ENCODE measurements at regions not wholly inside any gene's neighbourhood (a gene's known extent, or its start where the extent isn't known, plus 50 kb on each side); places are given as distances from the start of the nearest gene placed in this dataset.
A peak's percentile ranks its signal among the peaks of the same experiment; 100 is the strongest.

DNA sequence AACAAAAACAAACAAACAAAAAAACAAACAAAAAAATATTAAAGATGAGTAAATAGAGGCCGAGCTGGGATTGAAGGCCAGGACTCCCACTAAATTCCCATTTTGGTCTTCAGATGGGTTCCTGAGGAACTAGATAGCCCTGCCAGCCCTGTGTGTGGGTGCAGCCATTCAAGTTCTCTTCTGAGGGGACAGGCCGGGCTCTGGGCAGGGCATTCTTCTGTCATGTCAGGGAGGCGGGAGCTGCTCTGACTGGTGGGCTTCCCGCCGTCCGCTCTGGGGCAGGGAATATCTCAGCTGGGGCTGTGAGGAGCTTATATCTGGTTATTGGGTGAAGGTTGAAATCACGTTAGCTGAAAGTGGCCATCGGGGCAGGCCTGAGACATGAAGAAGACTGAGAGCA is 127.3 kb upstream of the CXCR4 start:
- no peak for DNase-seq (ENCODE audit: low spot score)

DNA sequence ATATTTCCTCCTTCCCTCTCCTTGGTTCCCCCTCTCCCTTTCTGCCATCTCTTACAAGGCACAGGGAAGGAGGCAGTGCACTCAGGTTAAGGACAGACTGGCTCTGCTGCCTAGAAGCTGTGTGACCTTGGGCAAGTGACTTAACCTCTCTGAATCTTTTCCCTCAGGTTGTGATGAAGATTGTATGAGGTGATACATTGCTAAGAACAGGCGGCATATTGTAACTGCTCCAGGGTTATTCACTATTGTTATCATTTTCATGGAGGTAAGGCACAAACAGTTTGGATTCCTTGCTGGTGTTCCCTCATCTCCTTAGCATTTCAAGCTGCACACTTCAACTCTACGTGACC is 126.6 kb upstream of the CXCR4 start:
- no peak for DNase-seq (ENCODE audit: low spot score)

DNA sequence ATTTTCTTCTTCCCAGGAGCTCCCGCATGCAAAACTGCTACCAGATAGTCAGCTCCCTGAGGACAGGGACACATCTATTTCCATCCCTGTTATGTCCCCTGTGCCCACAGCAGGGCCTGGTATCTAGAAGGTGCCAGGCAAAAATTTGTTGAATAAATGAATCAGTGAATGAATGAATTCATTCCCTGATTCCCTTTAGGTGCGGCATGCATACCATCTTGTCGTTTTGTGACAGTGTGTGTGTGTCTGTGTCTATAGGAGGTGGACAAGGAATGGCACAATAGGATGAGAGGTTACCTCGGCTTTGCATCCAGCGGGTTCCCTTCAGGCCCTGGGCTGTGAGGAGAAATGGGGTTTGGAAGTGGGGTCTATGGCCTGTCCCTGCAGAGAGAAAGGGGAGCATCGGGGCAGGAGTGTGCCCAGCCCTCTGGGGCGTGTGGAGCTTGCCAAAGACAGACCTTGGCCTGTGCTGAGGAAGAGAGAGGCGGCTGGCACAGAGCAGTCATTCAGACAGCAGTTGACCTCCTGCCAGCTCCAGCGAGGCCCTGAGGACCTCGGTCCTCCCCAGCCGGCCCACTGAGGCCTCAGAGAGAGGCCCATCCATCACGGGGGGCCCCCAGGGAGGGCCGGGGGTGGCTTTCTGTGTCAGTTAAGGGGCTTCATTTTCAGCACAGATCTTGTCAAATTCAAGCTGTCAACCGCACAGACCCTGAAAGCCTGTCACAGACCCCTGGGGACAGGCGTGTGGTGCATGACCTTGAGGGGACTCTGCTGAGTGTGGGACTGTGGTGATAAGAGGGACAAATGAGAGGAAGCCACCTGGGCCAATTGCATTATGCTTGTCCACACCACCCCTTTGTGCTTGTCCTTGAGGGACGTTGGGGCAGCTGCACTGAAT is 125.9 kb upstream of the CXCR4 start:
- DNase-seq (ENCODE audit: low spot score): peak; percentile 70

DNA sequence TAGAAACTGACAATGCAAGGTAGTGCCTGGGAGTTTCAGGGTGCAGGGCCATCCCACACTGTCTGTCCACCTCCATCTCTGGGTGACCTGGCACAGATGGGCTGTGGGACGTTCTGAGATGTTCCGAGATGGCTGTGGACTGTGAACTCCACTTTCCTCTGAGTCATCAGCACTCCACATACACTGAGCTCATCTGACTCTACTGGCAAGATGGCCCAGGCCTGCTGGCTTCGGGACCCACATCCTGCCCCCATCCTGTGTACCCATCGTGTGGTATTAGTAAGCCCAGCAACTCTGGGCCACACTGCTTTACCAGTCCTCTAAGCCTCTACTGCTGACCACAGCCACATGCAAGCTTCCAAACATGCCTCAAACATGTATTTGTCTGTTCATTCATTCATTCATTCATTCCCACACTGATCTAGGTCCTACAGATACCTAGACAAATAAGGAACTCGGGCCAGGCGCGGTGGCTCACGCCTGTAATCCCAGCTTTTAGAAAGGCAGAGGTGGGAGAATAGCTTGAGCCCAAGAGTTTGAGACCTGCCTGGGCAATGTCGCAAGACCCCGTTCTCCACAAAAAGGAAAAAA is 124.8 kb upstream of the CXCR4 start:
- no peak for DNase-seq (ENCODE audit: low spot score)

DNA sequence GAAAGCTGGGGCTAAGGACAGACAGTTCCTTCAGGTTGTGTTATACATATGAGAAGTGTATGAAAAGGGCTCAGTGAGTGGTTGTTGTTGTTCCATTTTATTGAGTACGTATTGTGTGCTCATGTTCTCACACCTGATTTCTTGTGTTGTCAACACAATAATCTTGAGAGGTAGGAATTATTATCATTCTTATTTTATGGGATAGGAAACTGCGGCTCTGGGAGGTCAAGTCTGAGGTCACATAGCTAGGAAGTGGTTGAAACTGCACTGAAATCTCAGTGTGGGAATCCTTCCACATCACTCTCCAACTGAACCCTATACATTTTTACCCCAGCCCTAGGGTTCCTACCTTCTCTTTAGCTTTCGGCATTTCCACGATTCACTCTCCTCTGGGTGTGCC is 124.2 kb upstream of the CXCR4 start:
- no peak for DNase-seq (ENCODE audit: low spot score)

DNA sequence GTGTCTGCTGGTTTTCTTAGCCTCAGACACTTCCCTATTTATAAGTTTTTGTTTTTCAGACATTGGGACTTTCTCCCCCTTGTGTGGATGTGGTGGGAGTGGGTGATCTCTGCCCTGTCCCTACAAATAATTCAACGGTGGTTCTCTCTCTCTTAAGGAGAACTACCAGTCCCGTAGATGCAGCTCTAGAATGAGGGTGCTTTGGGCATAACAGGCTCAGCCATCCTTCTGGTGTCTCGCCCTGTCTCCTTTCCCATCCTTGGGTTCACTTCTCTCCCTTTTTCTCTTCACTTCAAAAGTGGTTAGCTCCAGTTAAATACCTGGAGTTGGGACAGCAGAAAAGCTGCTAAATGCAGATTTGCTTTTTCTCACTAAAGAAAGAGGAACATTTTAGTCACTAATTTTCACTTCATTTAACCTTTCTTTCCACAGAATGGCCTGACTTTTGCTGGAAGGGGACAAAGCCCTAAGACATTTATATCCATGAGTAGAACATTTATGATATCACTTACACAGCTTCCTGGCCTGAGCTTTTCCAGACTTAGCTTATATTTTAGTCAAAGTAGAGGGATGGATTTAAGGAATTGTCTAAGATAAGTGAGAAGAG is 121.2 kb upstream of the CXCR4 start:
- no peak for DNase-seq (ENCODE audit: low spot score)

DNA sequence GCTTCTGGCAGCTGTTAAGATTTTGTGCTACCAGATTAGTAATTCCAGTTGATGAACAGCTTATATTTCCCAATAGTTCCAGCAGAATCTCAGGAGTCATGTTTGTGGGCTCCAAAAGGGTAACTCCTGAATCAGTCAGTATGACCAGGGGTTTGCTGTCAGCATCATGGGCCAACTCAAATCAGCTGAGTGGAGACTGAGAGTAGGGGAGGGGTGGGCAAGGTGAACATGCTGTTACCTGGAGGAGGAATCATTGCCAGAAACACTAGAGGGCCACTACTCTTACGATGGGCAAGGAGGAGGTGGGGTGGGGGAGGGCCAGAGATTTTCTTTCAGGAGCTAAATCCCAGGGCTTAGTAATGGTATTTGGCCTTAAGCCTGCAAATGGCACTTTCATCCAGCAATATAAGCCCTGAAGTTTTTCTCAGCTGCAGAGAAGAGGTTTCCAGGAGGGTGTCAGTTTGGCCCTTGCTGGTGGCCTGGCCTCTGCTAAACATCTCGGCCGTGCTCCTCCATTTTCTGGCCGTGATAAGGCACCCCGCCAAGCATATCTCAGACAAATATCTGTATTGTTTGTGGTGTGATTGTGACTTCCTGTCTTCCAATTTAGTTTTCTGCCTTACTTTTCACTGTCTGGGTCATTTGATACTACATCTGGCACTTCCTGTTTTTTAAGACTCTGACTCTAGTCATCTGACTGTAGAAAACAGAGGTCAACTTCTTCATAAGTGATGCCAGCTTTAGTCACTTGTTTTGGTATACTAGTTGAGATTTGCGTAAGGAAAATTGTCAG is 120.5 kb upstream of the CXCR4 start:
- DNase-seq (ENCODE audit: low spot score): no peak

DNA sequence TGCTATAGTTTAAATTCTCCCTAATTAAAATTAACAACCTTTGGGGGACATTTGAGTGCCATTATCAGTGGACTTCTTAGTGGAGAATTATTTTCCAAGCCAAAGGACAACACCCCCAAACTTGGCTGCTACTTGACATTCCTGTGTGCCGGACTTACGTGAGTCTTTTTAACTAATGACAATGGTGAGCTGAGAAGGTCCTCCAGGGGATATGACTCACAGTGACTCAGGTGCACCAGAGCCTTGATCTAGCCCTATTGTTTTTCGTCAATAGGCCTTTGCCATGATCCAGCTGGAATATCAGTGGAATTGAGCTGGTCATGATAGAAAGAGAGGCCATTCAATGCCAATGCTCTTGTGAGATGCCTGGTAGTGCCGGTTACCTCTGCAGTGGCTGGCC is 118.1 kb upstream of the CXCR4 start:
- no peak for DNase-seq (ENCODE audit: low spot score)

DNA sequence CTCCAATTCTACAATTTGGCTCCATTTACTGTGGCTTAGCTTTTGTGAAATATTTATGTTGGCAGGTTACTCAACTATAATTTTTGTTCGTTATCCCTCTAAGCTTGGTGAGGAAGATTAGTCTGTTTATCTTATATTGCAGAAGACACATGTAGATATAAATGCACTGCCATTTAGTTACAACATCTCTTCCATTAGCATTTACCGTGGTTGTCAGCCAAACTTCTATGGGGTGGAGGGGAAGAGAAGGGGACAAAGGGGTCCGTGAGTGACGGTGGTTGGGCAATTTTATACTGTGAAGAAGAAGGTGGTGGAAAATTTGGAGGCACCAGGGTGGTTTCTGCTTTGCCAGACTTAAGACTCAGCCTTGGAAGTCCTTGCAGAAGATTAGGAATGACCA is 117.6 kb upstream of the CXCR4 start:
- no peak for DNase-seq (ENCODE audit: low spot score)

DNA sequence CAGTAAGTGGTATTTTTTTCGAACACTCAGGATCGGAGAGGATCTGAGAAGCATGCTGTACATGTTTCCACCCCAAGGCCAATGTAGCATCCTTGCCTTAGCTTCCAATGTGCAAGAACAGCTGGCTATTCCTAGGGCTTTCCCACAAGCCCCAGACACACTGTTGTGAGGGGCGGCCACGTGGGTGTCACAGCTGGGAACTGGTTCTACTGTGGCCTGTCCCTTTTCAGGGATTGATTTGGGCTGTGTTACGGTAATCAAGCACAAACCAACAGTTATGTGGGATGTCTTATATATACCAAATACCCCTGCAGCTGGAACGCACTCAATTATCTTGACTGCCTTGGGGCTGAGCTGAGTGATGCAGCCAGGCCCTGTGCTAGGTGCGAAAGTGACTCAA is 116.3 kb upstream of the CXCR4 start:
- DNase-seq (ENCODE audit: low spot score): no peak

DNA sequence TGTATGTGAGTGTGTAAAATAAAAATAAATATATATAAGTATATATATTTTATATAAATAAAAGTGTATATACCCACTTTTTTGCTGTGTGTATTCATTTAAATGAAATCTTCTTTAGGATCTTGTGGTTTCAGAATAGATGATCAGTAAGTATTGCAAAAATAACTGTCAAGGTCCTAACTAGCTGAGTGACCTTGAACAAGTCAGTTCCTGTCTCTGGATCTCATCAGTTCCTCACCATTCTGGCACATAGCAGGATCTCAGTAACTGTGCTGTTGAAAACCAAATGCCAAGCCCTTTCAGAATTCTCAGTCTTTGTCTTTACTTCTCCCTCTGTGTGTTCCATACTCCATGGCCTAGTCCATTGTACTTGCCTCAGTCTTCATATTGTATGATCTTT is 115.3 kb upstream of the CXCR4 start:
- DNase-seq (ENCODE audit: low spot score): no peak

DNA sequence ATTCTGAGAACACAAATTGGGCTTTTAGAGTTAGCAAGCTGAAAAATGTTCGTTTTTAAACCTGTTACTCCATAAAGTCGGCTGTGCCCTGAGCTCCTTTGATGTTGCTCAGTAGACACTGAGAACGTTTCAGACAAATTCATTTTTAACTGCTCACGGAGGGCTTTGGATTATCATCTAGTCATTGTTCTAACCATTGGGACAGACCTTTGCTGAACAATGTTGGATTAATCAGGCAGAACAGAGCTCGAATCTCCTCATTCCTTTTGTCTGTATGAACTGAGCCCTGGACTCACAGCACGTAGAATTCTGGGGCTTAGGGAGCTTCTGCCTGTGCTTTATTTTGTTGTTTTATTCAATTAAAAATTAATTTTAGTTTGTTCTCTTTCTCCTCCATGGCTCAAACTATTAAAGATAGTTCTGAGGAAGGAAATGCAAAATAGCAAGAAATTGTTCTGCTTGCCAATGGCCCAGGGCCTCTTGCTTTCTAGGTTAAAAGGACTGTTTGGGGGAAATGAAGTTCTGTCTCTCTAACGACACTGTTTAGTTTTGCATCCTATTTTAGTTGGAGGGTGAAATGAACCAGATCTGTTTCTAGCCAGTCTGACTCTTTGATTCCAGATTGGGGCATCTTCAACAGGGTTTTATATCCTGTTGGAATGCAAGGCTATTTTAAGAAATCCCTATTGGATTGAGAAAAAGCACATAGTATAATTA is 114.7 kb upstream of the CXCR4 start:
- no peak for DNase-seq (ENCODE audit: low spot score)

DNA sequence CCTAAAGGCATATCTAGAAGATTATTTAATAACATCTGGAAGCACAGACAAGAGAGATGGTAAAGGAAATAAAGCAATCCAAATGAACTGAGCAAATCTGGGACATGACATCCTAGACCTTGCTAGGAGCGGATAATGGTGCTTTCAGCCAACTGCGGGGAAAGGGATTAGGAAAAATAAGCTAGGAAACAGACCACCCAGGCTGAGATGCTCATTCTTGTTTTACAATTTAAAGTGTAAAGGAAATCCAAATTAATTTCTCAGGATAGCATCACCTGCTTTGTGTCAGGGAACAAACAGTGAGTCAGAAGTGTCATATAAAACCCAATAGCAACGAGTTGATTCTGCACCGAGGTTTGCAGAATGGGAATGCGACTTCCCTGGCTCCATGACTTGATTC is 112.5 kb upstream of the CXCR4 start:
- DNase-seq (ENCODE audit: low spot score): no peak

DNA sequence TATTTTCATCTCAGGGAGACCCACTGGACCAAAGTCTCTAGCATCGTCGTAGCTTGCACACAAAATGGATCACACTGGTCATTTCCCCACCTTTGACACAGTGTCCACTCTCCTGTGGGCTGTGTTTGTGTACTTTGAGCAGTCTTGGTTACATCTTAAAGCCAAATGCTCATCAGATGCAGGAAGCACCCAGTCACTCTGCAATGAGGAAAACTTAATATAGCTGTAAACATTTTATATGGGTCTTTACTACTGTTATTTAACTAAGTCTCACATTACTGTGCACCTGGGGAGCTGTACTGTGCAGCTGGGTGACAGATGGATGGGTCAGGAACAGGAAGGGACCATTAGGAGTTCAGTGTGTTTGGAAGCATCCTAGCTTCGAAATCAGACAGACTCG is 109.0 kb upstream of the CXCR4 start:
- DNase-seq (ENCODE audit: low spot score): no peak

DNA sequence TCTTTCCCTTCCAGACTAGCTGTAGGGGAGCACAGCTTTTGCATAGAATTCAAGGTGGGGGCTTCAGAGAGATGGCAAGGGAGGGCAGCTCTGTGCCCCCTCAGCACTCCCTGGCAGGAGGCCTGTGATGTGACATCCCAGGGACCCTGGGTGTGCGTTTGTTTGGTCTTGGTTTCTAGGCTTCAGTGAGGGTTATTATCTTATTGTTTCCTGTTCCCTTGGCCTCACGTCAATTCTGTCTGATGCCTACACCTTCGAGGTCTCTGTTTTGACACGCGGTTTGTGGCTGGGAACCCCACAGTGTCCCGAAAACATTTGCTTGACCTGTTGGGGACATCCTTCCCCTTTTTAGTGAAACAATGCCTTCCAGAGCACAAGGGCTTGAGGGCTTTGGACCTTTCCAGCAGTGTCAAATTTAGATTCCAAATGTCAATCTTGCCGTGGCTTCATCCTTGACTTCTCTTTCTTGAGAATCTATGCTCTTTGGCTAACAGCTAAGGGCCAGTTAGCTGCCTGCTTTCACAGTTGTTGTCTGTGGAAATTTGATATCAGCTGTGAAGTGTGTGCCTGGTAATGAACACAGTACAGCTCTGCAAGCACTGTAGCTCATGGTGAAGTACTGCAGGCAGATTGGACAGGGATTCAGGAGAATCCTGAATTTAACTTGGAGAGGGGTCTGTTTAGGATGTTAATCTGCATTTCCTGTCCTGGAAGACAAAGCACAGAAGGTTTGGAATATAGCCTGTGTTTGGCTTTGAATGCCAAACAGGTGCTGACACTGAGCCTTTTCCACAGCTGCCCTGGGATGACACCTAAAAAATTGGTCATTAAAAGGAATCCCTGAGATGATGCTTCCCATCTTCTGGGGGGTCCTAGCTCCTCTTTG is 108.2 kb upstream of the CXCR4 start:
- DNase-seq (ENCODE audit: low spot score): peak; percentile 26

DNA sequence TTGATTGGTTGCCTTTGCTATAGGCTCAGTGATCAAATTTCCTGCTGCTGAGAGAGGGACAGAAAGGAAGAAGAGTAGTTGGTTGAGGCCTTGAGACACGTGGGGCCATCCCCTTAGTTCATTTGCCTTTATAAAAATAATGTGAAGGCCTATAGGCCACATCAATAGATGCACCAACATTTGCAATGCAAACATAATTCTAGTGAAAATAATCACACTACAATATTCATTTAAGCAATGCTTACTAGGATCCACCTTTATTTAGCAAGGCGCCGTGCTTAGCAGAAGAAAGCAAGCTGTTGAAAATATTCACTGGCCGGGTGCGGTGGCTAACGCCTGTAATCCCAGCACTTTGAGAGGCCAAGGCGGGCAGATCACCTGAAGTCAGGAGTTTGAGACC is 105.3 kb upstream of the CXCR4 start:
- no peak for DNase-seq (ENCODE audit: low spot score)

DNA sequence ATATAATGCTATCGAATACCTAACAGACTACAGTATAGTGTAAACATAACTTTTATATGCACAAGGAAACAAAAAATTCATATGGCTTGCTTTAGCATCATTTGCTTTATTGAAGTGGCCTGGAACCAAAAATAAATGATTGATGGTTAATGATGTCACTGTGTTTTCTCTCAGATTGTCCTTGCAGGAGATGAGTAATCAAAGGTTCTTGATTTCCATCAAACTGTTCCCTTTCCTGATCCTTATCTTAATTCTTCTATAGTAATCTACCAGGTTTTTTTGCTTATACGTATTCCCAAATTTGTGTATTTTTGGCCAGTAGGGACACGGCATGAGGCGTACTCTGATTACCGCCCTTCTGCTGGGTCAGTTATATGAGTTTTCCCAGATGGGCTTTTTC is 104.9 kb upstream of the CXCR4 start:
- DNase-seq (ENCODE audit: low spot score): no peak

DNA sequence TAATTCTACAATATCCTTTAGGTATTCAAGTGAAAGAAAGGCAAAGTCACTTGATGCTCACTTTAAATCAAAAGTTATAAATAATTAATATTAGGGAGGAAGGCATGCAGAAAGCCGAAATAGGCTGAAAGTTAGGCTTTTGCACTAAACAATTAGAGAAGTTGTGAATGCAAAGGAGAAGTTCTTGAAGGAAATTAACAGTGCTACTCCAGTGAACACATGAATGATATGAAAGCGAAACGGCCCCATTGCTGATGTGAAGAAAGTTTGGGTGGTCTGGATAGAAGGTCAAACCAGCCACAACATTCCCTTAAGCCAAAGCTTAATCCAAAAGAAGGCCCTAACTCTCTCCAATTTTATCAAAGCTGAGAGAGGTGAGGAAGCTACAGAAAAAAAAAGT is 103.1 kb upstream of the CXCR4 start:
- DNase-seq (ENCODE audit: low spot score): no peak

DNA sequence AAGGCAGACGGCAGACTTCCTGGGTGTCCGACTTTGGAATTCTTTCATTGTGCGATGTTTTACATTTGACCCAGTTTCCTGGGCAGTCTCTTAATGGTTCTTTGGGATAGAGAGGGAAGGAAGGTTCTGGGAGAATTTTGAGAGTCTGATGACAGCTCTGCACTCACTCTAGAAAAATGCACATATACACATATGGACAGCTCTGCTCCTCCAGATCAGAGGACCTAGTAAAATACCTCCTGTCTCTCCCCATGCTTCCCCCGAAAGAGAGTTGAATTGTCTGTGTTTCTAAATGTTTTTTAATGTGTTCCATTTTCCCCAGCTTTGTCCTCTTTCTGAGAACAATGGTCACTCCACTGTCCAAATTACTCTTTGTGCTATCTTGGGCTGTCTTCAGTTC is 102.0 kb upstream of the CXCR4 start:
- no peak for DNase-seq (ENCODE audit: low spot score)

DNA sequence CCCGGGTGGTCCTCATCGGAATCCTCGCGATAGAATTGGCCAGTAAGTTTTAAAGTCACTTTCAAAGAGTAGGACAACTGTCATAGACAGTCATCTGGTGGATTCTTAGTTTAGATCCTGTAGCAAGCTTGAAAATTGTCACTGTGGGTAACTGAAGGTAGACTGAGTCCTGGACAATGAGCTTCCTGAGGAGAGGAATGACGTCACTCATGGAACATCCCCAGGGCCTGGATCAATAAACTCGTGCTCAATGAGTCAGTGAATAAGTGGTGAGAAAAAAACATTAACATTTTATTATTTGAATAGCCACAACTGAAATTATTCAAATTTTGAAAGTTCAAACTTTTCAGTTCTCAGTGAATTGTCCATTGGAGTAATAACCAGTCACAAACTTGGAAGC is 101.4 kb upstream of the CXCR4 start:
- no peak for DNase-seq (ENCODE audit: low spot score)

DNA sequence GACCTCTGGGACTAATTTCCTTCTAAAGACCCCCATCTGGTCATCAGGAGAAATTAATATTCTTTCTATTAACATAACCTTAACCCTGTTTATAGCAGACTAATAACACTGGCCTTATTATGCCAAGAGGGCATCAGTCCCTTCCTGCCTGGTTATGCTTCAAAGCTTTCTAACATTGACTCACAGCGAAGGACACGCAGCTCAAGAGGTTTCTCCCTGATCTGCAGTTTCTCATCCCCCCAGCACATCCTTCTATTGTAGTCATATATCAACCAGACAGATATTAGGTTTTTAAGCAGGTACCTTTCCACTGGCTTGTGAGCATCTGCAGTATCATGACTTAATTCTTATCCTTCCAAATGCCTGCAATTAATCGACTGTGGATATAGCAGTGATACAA is 100.0 kb upstream of the CXCR4 start:
- no peak for DNase-seq (ENCODE audit: low spot score)

All from SK-N-DZ (cell line).